ENCODE measurements at regions not wholly inside any gene's neighbourhood (a gene's known extent, or its start where the extent isn't known, plus 50 kb on each side); places are given as distances from the start of the nearest gene placed in this dataset.

DNA sequence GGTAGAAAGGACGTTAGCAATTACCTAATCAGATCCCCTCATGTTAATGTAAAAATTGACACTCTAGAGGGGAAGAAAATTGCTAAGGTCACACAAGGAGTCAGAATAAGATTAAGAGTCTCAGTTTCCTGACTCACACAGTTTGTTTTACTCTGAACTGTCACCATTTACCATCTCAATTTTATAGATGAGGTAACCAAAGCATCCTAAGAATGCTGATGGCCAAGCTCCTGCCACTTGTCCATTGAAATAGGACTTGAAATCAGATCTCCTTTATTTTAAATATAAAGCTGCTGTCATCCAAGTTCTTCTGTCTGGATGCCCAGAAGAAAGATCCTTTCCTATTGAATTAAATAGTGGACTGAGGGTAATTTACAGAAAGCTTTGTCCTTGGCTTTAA, 114.8 kb upstream of the VAMP7 start:
- no peak overlapping the region for H3K4me2 ChIP-seq (ENCODE audit: insufficient read depth, low read length)
- ATAC-seq: no peak
- H4K20me1 ChIP-seq (replicated peaks; ENCODE audit: control insufficient read depth, insufficient read depth, low read length): no peaks in the 10 kb centered on the region
- 0 out of 5 replicates have a peak, but pooled peaks cover 0 to 3% of the 10 kb centered on the region in 2 experiments for H3K4me1 ChIP-seq (replicated peaks in 1 of 2; ENCODE audit: control insufficient read depth in 2 of 2, insufficient read depth in 2 of 2, low read length in 2 of 2)
- TF ChIP-seq EGR1 (conservative IDR thresholded peaks at IDR 0.05) (no peak), SP1 (CRISPR knock-in tag; IDR thresholded peaks at IDR 0.05) (no peak), FOXK2 (conservative IDR thresholded peaks at IDR 0.05 in 1 of 2, IDR thresholded peaks at IDR 0.05 in 1 of 2; ENCODE audit: low read depth in 2 of 2) (no peak), USF1 (CRISPR knock-in tag; IDR thresholded peaks at IDR 0.05) (no peak), ZNF57 (CRISPR knock-in tag; IDR thresholded peaks at IDR 0.05) (no peak), ZNF609 (CRISPR knock-in tag; IDR thresholded peaks at IDR 0.05; ENCODE audit: borderline replicate concordance) (no peak), ZBTB12 (CRISPR knock-in tag; IDR thresholded peaks at IDR 0.05) (no peak), FOXK1 (CRISPR knock-in tag; IDR thresholded peaks at IDR 0.05; ENCODE audit: borderline replicate concordance) (no peak), POLR2AphosphoS5 (IDR thresholded peaks at IDR 0.05; ENCODE audit: control insufficient read depth, insufficient read depth, low read depth, low read length) (no peak), RUNX1 (IDR thresholded peaks at IDR 0.05; ENCODE audit: low read depth) (no peak), PHTF2 (CRISPR knock-in tag; IDR thresholded peaks at IDR 0.05) (no peak), KAT7 (CRISPR knock-in tag; IDR thresholded peaks at IDR 0.05; ENCODE audit: borderline replicate concordance) (no peak), ZC3H11A (IDR thresholded peaks at IDR 0.05; ENCODE audit: low read depth, low read length) (no peak), GATAD2A (IDR thresholded peaks at IDR 0.05) (no peak), RAD51 (IDR thresholded peaks at IDR 0.05; ENCODE audit: borderline replicate concordance, low read depth) (no peak)
- TF ChIP-seq, protein P1, sequence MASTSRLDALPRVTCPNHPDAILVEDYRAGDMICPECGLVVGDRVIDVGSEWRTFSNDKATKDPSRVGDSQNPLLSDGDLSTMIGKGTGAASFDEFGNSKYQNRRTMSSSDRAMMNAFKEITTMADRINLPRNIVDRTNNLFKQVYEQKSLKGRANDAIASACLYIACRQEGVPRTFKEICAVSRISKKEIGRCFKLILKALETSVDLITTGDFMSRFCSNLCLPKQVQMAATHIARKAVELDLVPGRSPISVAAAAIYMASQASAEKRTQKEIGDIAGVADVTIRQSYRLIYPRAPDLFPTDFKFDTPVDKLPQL (IDR thresholded peaks at IDR 0.05; ENCODE audit: extremely low read depth, insufficient read length): no peak
- no peaks in the 10 kb centered on the region for H3K79me2 ChIP-seq (ENCODE audit: control insufficient read depth, insufficient read depth, low read length)
- intact Hi-C loops (cut with micrococcal nuclease) (no loop called here), in situ Hi-C loops (cut with MboI) (no loop called here)
- H2AFZ ChIP-seq (ENCODE audit: low read depth, low read length): peak overlapping the region; percentile 79; the same call in 1 of the 2 replicates
- H3K27ac ChIP-seq (ENCODE audit: extremely low read depth, low read depth, low read length): no peak overlapping the region
- no peak overlapping the region for H3K4me3 ChIP-seq
- ChIA-PET CTCF (ENCODE audit: low intra/inter-chr PET ratio) (no interaction called here), POLR2A (no interaction called here)
- no peak overlapping the region for H3K9ac ChIP-seq (ENCODE audit: insufficient read depth in 1 of 2, low read depth in 2 of 2, low read length in 2 of 2)
- 25% methylated on average over 1 of the region's 1 CpG for WGBS (ENCODE audit: insufficient coverage, low coverage, missing lambda C conversion rate)
- DNase-seq (ENCODE audit: extremely low read depth in 1 of 4, low spot score in 3 of 4): no peak
- no peaks in the 10 kb centered on the region for H3K36me3 ChIP-seq (ENCODE audit: control insufficient read depth, insufficient read depth, low read length)
- no peak for FAIRE-seq
- H3K9me1 ChIP-seq (ENCODE audit: control insufficient read depth, insufficient read depth, low read length): no peaks in the 10 kb centered on the region
- no TSS peak for BruUV-seq (replicated peaks)
- H3K27me3 ChIP-seq (ENCODE audit: control insufficient read depth in 2 of 2, insufficient read depth in 2 of 2, low read length in 2 of 2): peaks cover 0 to 4% of the 10 kb centered on the region in 2 experiments; a peak in 2 of 5 replicates
- no peaks in the 10 kb centered on the region for H3K9me3 ChIP-seq (replicated peaks; ENCODE audit: control insufficient read depth, insufficient read depth, low read depth, low read length)
